Tibial artery (tissue), 4 donors: ENCODE measurements at regions not wholly inside any gene's neighbourhood (a gene's known extent, or its start where the extent isn't known, plus 50 kb on each side); places are given as distances from the start of the nearest gene placed in this dataset.

Experiments used
- DNase-seq, 2 donors: peaks; one replicate each; pipeline ENCODE4 v3.0.0-alpha.2; 2019
- H3K27ac ChIP-seq, 2 donors: fragments of 200-600 bp; sonication (generic) in 1 of 2; 1 replicate in 1 of 2; 2 replicates in 1 of 2; pipeline ENCODE4 v1.5.1; 2018 to 2019; ENCODE audit warnings: mild to moderate bottlenecking in 1 of 2
- H3K27me3 ChIP-seq, 2 donors: fragments of 200-600 bp; sonication (generic) in 1 of 2; one replicate each; pipeline versions ENCODE4 v1.5.1 to v1.6.0; 2016 to 2019
- H3K36me3 ChIP-seq, 3 donors: fragments of 200-600 bp; sonication (generic) in 2 of 3; one replicate each; pipeline ENCODE4 v1.5.1; 2016 to 2019; ENCODE audit warnings: mild to moderate bottlenecking in 2 of 3
- H3K4me1 ChIP-seq, 4 donors: fragments of 200-600 bp; sonication (generic) in 2 of 4; 1 replicate in 3 of 4; 2 replicates in 1 of 4; pipeline ENCODE4 v1.5.1; 2016 to 2019
- H3K4me3 ChIP-seq, 2 donors: fragments of 200-600 bp; sonication (generic) in 1 of 2; 1 replicate in 1 of 2; 2 replicates in 1 of 2; pipeline ENCODE4 v1.5.1; 2018 to 2019; ENCODE audit warnings: mild to moderate bottlenecking in 2 of 2
- H3K9me3 ChIP-seq, 3 donors: fragments of 200-600 bp; sonication (generic) in 1 of 3; one replicate each; pipeline ENCODE4 v1.5.1; 2016 to 2019
- intact Hi-C: fragments of 100-400 bp; cut with DNase I; formaldehyde crosslinking; loops from one replicate; pipeline ENCODE4 v1.15.0; 2023; ENCODE audit warnings: low total_unique reads
- TF ChIP-seq, protein P1 (sequence below), 2 experiments: fragments of 200-600 bp in 1 of 2; fragments of 450-650 bp in 1 of 2; IDR thresholded peaks; one replicate each; pipeline ENCODE4 v1.5.1; 2017 to 2019; ENCODE audit warnings: antibody characterized with exemption in 2 of 2, mild to moderate bottlenecking in 1 of 2, moderate library complexity in 1 of 2

DNA sequence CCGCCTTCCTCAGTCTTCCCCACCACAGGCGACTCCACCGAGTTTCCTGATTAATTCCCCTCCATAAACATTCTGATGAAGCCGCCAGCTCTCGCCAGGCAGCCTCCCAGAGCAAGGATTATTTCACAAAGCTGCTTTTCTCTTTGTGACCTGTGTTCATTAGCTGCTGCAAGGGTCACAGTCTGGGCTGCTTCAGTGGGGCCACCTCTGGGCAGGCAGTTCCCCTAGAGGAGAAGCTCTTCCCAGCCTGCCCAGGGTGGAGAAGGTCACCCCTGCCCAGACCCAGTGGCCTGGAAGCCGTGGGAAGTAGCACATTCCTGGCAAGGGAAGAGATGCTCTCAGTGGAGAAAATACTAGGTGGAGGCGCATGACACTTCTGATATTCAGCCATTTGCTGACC is 58.4 kb upstream of the RAPGEF1 start:
- Histone ChIP-seq H3K36me3 (no peaks in the 10 kb centered on the region), H3K9me3 (no peaks in the 10 kb centered on the region), H3K4me1 (no peaks in the 10 kb centered on the region), H3K27ac (no peak overlapping the region), H3K4me3 (no peak overlapping the region), H3K27me3 (peaks cover 0 to 29% of the 10 kb centered on the region in 2 donors)
- TF ChIP-seq, protein P1, sequence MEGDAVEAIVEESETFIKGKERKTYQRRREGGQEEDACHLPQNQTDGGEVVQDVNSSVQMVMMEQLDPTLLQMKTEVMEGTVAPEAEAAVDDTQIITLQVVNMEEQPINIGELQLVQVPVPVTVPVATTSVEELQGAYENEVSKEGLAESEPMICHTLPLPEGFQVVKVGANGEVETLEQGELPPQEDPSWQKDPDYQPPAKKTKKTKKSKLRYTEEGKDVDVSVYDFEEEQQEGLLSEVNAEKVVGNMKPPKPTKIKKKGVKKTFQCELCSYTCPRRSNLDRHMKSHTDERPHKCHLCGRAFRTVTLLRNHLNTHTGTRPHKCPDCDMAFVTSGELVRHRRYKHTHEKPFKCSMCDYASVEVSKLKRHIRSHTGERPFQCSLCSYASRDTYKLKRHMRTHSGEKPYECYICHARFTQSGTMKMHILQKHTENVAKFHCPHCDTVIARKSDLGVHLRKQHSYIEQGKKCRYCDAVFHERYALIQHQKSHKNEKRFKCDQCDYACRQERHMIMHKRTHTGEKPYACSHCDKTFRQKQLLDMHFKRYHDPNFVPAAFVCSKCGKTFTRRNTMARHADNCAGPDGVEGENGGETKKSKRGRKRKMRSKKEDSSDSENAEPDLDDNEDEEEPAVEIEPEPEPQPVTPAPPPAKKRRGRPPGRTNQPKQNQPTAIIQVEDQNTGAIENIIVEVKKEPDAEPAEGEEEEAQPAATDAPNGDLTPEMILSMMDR (IDR thresholded peaks at IDR 0.05): no peak
- no peak for DNase-seq
- intact Hi-C loops: no loop called here

DNA sequence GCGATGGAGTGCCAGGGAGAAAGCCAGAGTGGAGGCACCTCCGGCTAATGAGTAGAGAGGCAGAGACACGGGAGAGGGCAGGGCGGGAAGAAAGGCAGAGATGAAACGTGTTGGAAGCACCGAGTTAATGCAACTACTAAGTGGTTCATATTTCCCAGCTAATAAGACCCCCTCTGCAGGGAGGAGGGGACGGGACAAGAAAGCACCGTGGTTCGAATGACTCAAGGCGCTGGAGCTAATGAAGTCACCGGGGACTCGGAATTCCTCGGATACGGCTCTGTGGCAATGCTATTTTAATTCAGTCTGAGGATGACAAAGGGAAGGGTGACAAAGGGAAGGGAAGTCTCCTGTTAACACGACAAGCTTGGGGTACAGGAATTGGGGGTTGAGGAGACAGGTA is 54.5 kb upstream of the RAPGEF1 start:
- peaks cover 0 to 6% (median 0%) of the 10 kb centered on the region in 3 donors for H3K9me3 ChIP-seq
- TF ChIP-seq, protein P1 (IDR thresholded peaks at IDR 0.05): no peak
- H3K4me1 ChIP-seq: no peaks in the 10 kb centered on the region
- H3K4me3 ChIP-seq: no peak overlapping the region
- no peak overlapping the region for H3K27ac ChIP-seq
- H3K36me3 ChIP-seq: no peaks in the 10 kb centered on the region
- intact Hi-C loops: no loop called here
- H3K27me3 ChIP-seq: peaks cover 0 to 34% of the 10 kb centered on the region in 2 donors
- no peak for DNase-seq

DNA sequence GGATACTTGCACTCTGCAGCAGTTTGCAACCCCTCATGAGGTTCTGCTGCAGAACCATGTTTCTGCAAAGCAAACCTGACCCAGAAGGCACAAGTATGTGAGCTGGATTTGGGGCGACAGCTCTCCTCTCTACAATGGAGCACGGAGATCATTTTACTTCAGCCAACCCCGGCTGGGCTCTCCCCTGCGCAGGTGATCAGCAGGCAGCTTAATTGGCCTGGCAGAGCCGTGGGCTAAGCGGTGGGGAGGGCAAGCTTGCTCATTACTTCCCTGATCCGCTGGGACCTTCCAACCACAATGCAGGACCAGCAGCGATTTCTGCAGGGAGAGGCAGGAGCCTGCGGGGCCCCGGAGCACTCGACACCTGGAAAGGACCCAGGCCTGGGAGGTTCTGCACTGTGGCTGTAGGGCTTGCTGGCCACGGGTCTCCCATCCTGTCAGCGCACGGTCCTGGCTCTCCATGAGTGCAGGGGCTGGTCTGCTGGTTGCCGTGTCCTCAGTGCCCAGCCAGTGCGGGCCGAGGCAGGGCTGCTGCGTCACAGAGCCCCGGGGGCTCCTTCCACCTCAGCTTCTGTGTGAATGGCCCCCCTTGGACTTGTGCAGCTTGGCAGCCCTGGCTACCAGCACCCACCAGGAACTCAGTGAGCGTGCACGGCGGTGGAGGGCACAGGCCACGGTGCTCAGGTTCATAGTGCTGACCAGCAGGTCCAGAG is 51.8 kb upstream of the RAPGEF1 start:
- H3K27me3 ChIP-seq: peaks cover 0 to 53% of the 10 kb centered on the region in 2 donors
- peaks cover 0 to 7% (median 0%) of the 10 kb centered on the region in 3 donors for H3K9me3 ChIP-seq
- H3K4me3 ChIP-seq: no peak overlapping the region
- no peaks in the 10 kb centered on the region for H3K36me3 ChIP-seq
- no peaks in the 10 kb centered on the region for H3K4me1 ChIP-seq
- H3K27ac ChIP-seq: no peak overlapping the region
- no peak for DNase-seq
- TF ChIP-seq, protein P1 (IDR thresholded peaks at IDR 0.05): no peak
- intact Hi-C loops: no loop called here
